Liver (tissue), 8 donors: ENCODE measurements at regions not wholly inside any gene's neighbourhood (a gene's known extent, or its start where the extent isn't known, plus 50 kb on each side); places are given as distances from the start of the nearest gene placed in this dataset.

Experiments
- DNase-seq: peaks from one replicate; pipeline ENCODE4 v3.0.0-alpha.2; 2017; ENCODE audit warnings: low spot score
- H3K27ac ChIP-seq, 2 donors: one replicate each; pipeline ENCODE4 v1.7.0; 2013; ENCODE audit warnings: inconsistent platforms in 2 of 2, low read length in 2 of 2, control low read depth in 1 of 2, low read depth in 1 of 2, mild to moderate bottlenecking in 1 of 2
- H3K27me3 ChIP-seq, 4 donors: one replicate each; pipeline versions ENCODE4 v1.6.1 to v1.7.0; 2013; ENCODE audit warnings: low read length in 3 of 4, inconsistent platforms in 1 of 4, mild to moderate bottlenecking in 1 of 4, moderate library complexity in 1 of 4; ENCODE audit not compliant: control insufficient read depth in 4 of 4, insufficient read depth in 4 of 4
- H3K36me3 ChIP-seq, 4 donors: one replicate each; pipeline versions ENCODE4 v1.6.1 to v1.7.0; 2013; ENCODE audit warnings: low read length in 3 of 4, mild to moderate bottlenecking in 3 of 4, low read depth in 1 of 4, moderate library complexity in 1 of 4; ENCODE audit not compliant: control insufficient read depth in 4 of 4, insufficient read depth in 3 of 4
- H3K4me1 ChIP-seq, 4 donors: one replicate each; pipeline versions ENCODE4 v1.6.1 to v1.7.0; 2013; ENCODE audit warnings: low read length in 3 of 4, mild to moderate bottlenecking in 3 of 4, moderate library complexity in 1 of 4; ENCODE audit not compliant: control insufficient read depth in 4 of 4, insufficient read depth in 4 of 4
- H3K4me3 ChIP-seq, 3 donors: one replicate each; pipeline versions ENCODE4 v1.6.1 to v1.7.0; 2013; ENCODE audit warnings: low read length in 3 of 3, control low read depth in 1 of 3, low read depth in 1 of 3, mild to moderate bottlenecking in 1 of 3
- H3K9ac ChIP-seq, 2 donors: one replicate each; pipeline ENCODE4 v1.7.0; 2013; ENCODE audit warnings: low read length in 2 of 2, mild to moderate bottlenecking in 2 of 2, moderate library complexity in 2 of 2, control low read depth in 1 of 2, low read depth in 1 of 2
- H3K9me3 ChIP-seq, 4 donors: one replicate each; pipeline versions ENCODE4 v1.6.1 to v1.7.0; 2013; ENCODE audit warnings: low read length in 3 of 4; ENCODE audit not compliant: control insufficient read depth in 4 of 4
- EGR1 ChIP-seq, 2 donors: IDR thresholded peaks; 2 replicates each; pipeline ENCODE4 v1.6.1; 2016 to 2018; ENCODE audit warnings: antibody characterized with exemption in 2 of 2, low read depth in 2 of 2
- FOXA1 ChIP-seq: IDR thresholded peaks from 2 replicates; pipeline ENCODE4 v1.6.1; 2016; ENCODE audit warnings: antibody characterized with exemption
- FOXA2 ChIP-seq: IDR thresholded peaks from 2 replicates; pipeline ENCODE4 v1.6.1; 2016; ENCODE audit warnings: antibody characterized with exemption
- GABPA ChIP-seq, 2 donors: IDR thresholded peaks in 1 of 2; conservative IDR thresholded peaks in 1 of 2; 2 replicates each; pipeline ENCODE4 v1.6.1; 2016; ENCODE audit warnings: antibody characterized with exemption in 2 of 2, mild to moderate bottlenecking in 1 of 2, moderate library complexity in 1 of 2
- HNF4A ChIP-seq, 2 donors: conservative IDR thresholded peaks; 2 replicates each; pipeline ENCODE4 v1.6.1; 2016; ENCODE audit warnings: antibody characterized with exemption in 2 of 2, mild to moderate bottlenecking in 2 of 2
- HNF4G ChIP-seq: IDR thresholded peaks from 2 replicates; pipeline ENCODE4 v1.6.1; 2016; ENCODE audit warnings: antibody characterized with exemption
- JUND ChIP-seq, 2 donors: IDR thresholded peaks; 2 replicates each; pipeline ENCODE4 v1.6.1; 2016; ENCODE audit warnings: antibody characterized with exemption in 2 of 2
- NR2F2 ChIP-seq: IDR thresholded peaks from 2 replicates; pipeline ENCODE4 v1.6.1; 2016; ENCODE audit warnings: antibody characterized with exemption
- RAD21 ChIP-seq, 2 donors: IDR thresholded peaks; 2 replicates each; pipeline ENCODE4 v1.6.1; 2016; ENCODE audit warnings: antibody characterized with exemption in 2 of 2, mild to moderate bottlenecking in 2 of 2
- RXRA ChIP-seq, 2 donors: IDR thresholded peaks; 2 replicates each; pipeline ENCODE4 v1.6.1; 2017 to 2018; ENCODE audit warnings: antibody characterized with exemption in 2 of 2, mild to moderate bottlenecking in 1 of 2
- SP1 ChIP-seq: IDR thresholded peaks from 2 replicates; pipeline ENCODE4 v1.6.1; 2018; ENCODE audit warnings: antibody characterized with exemption, mild to moderate bottlenecking
- TAF1 ChIP-seq: conservative IDR thresholded peaks from 2 replicates; pipeline ENCODE4 v1.6.1; 2016; ENCODE audit warnings: antibody characterized with exemption, mild to moderate bottlenecking
- YY1 ChIP-seq: IDR thresholded peaks from 2 replicates; pipeline ENCODE4 v1.6.1; 2016; ENCODE audit warnings: antibody characterized with exemption, mild to moderate bottlenecking
- ZBTB33 ChIP-seq: IDR thresholded peaks from 2 replicates; pipeline ENCODE4 v1.6.1; 2016; ENCODE audit warnings: antibody characterized with exemption
- WGBS: extraction: QIAGEN DNeasy Blood & Tissue Kit; methylation state at CpG from one replicate; pipeline ENCODE4 v1.1.7; 2013; 5-methylcytosine and 5-hydroxymethylcytosine counted together
- TF ChIP-seq, protein P1 (sequence below): IDR thresholded peaks from 2 replicates; pipeline ENCODE4 v1.6.1; 2016; ENCODE audit warnings: antibody characterized with exemption
- TF ChIP-seq, protein P2 (sequence below): IDR thresholded peaks from 2 replicates; pipeline ENCODE4 v1.6.1; 2016; ENCODE audit warnings: antibody characterized with exemption, mild to moderate bottlenecking
- TF ChIP-seq, protein P3 (sequence below): fragments of 150-350 bp; IDR thresholded peaks from 2 replicates; pipeline ENCODE4 v1.5.1; 2017; ENCODE audit warnings: improper control_type of control experiment, low read depth, low read length; ENCODE audit not compliant: missing input control
- TF ChIP-seq, protein P4 (sequence below): IDR thresholded peaks from 2 replicates; pipeline ENCODE4 v1.6.1; 2016; ENCODE audit warnings: antibody characterized with exemption
- donor health status: healthy.
- donor health status: healthy.
- donor health status: healthy.
- donor health status: healthy.
- donor health status: healthy.

- Histone ChIP-seq H3K27ac (no peak overlapping the region), H3K36me3 (no peaks in the 10 kb centered on the region), H3K9ac (no peak overlapping the region), H3K27me3 (no peaks in the 10 kb centered on the region), H3K4me3 (no peak overlapping the region), H3K4me1 (no peaks in the 10 kb centered on the region), H3K9me3 (no peaks in the 10 kb centered on the region)
- no peak for DNase-seq
- 86% methylated on average over 3 of the region's 3 CpGs for WGBS
- TF ChIP-seq, protein P1, sequence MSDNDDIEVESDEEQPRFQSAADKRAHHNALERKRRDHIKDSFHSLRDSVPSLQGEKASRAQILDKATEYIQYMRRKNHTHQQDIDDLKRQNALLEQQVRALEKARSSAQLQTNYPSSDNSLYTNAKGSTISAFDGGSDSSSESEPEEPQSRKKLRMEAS: no peak
- TF ChIP-seq FOXA1 (no peak), HNF4A (conservative IDR thresholded peaks at IDR 0.05) (no peak), JUND (IDR thresholded peaks at IDR 0.05) (no peak), HNF4G (no peak), SP1 (no peak), RAD21 (IDR thresholded peaks at IDR 0.05) (no peak), FOXA2 (no peak), TAF1 (no peak), GABPA (IDR thresholded peaks at IDR 0.05 in 1 of 2, conservative IDR thresholded peaks at IDR 0.05 in 1 of 2) (no peak), ZBTB33 (no peak), NR2F2 (no peak), RXRA (IDR thresholded peaks at IDR 0.05) (no peak), YY1 (no peak), EGR1 (IDR thresholded peaks at IDR 0.05; ENCODE audit: low read depth in 2 of 2) (no peak)
- TF ChIP-seq, protein P2, sequence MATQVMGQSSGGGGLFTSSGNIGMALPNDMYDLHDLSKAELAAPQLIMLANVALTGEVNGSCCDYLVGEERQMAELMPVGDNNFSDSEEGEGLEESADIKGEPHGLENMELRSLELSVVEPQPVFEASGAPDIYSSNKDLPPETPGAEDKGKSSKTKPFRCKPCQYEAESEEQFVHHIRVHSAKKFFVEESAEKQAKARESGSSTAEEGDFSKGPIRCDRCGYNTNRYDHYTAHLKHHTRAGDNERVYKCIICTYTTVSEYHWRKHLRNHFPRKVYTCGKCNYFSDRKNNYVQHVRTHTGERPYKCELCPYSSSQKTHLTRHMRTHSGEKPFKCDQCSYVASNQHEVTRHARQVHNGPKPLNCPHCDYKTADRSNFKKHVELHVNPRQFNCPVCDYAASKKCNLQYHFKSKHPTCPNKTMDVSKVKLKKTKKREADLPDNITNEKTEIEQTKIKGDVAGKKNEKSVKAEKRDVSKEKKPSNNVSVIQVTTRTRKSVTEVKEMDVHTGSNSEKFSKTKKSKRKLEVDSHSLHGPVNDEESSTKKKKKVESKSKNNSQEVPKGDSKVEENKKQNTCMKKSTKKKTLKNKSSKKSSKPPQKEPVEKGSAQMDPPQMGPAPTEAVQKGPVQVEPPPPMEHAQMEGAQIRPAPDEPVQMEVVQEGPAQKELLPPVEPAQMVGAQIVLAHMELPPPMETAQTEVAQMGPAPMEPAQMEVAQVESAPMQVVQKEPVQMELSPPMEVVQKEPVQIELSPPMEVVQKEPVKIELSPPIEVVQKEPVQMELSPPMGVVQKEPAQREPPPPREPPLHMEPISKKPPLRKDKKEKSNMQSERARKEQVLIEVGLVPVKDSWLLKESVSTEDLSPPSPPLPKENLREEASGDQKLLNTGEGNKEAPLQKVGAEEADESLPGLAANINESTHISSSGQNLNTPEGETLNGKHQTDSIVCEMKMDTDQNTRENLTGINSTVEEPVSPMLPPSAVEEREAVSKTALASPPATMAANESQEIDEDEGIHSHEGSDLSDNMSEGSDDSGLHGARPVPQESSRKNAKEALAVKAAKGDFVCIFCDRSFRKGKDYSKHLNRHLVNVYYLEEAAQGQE: no peak
- TF ChIP-seq, protein P3, sequence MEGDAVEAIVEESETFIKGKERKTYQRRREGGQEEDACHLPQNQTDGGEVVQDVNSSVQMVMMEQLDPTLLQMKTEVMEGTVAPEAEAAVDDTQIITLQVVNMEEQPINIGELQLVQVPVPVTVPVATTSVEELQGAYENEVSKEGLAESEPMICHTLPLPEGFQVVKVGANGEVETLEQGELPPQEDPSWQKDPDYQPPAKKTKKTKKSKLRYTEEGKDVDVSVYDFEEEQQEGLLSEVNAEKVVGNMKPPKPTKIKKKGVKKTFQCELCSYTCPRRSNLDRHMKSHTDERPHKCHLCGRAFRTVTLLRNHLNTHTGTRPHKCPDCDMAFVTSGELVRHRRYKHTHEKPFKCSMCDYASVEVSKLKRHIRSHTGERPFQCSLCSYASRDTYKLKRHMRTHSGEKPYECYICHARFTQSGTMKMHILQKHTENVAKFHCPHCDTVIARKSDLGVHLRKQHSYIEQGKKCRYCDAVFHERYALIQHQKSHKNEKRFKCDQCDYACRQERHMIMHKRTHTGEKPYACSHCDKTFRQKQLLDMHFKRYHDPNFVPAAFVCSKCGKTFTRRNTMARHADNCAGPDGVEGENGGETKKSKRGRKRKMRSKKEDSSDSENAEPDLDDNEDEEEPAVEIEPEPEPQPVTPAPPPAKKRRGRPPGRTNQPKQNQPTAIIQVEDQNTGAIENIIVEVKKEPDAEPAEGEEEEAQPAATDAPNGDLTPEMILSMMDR: no peak
- TF ChIP-seq, protein P4, sequence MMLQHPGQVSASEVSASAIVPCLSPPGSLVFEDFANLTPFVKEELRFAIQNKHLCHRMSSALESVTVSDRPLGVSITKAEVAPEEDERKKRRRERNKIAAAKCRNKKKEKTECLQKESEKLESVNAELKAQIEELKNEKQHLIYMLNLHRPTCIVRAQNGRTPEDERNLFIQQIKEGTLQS: no peak
Measured at GRCh38 chr12:103021538-103022218, 64.2 kb downstream of the ASCL1 start.
